Esophagus squamous epithelium (tissue), 4 donors: ENCODE measurements at regions not wholly inside any gene's neighbourhood (a gene's known extent, or its start where the extent isn't known, plus 50 kb on each side); places are given as distances from the start of the nearest gene placed in this dataset.

ENCODE experiments used
- CTCF ChIP-seq, 6 experiments: fragments of 450-650 bp in 4 of 6; fragments of 200-600 bp in 2 of 6; sonication (generic) in 2 of 6; IDR thresholded peaks; one replicate each; pipeline ENCODE4 v1.5.1; 2016 to 2019; ENCODE audit warnings: antibody characterized with exemption in 6 of 6, mild to moderate bottlenecking in 4 of 6, moderate library complexity in 4 of 6
- POLR2A ChIP-seq, 4 donors: fragments of 450-650 bp; IDR thresholded peaks; one replicate each; pipeline ENCODE4 v1.6.1; 2017; ENCODE audit warnings: antibody characterized with exemption in 4 of 4, mild to moderate bottlenecking in 4 of 4, moderate library complexity in 3 of 4

GRCh38 chr16:11424118-11424460 lies 78.8 kb downstream of the RMI2 start:
- TF ChIP-seq CTCF (IDR thresholded peaks at IDR 0.05) (no peak), POLR2A (IDR thresholded peaks at IDR 0.05) (no peak)
